Neural progenitor cell (in vitro differentiated cells): ENCODE measurements at regions not wholly inside any gene's neighbourhood (a gene's known extent, or its start where the extent isn't known, plus 50 kb on each side); places are given as distances from the start of the nearest gene placed in this dataset.

Source experiments
- DNase-seq: peaks from one replicate; pipeline ENCODE4 v3.0.0-alpha.2; 2016; ENCODE audit warnings: low spot score
- H2AFZ ChIP-seq: fragments of 200-600 bp; sonication (generic); replicated peaks from 2 replicates; pipeline ENCODE4 v1.6.1; 2016; ENCODE audit warnings: antibody characterized with exemption
- H3F3A ChIP-seq: fragments of 200-600 bp; sonication (generic); 2 replicates; pipeline ENCODE4 v1.6.1; 2016; ENCODE audit warnings: antibody characterized with exemption, low read depth
- H3K27ac ChIP-seq: fragments of 200-600 bp; sonication (generic); 2 replicates; pipeline ENCODE4 v1.5.1; 2016; ENCODE audit warnings: mild to moderate bottlenecking
- H3K27me3 ChIP-seq: fragments of 200-600 bp; sonication (generic); 2 replicates; pipeline ENCODE4 v1.6.1; 2016; ENCODE audit warnings: mild to moderate bottlenecking, moderate library complexity
- H3K36me3 ChIP-seq: fragments of 200-600 bp; sonication (generic); 2 replicates; pipeline ENCODE4 v1.5.1; 2016
- H3K4me1 ChIP-seq: fragments of 200-600 bp; sonication (generic); 2 replicates; pipeline ENCODE4 v1.6.1; 2016; ENCODE audit warnings: mixed run types
- H3K4me2 ChIP-seq: fragments of 200-600 bp; sonication (generic); 2 replicates; pipeline ENCODE4 v1.6.1; 2016
- H3K4me3 ChIP-seq: fragments of 200-600 bp; sonication (generic); 2 replicates; pipeline ENCODE4 v1.5.1; 2016
- H3K79me2 ChIP-seq: fragments of 200-600 bp; sonication (generic); 2 replicates; pipeline ENCODE4 v1.6.1; 2016; ENCODE audit warnings: low read depth
- H3K9ac ChIP-seq: fragments of 200-600 bp; sonication (generic); 2 replicates; pipeline ENCODE4 v1.6.1; 2016
- H3K9me3 ChIP-seq: fragments of 200-600 bp; sonication (generic); 2 replicates; pipeline ENCODE4 v1.5.1; 2016; ENCODE audit warnings: low read depth
- H4K20me1 ChIP-seq: fragments of 200-600 bp; sonication (generic); 2 replicates; pipeline ENCODE4 v1.6.1; 2016; ENCODE audit warnings: low read depth
- H3K27ac Mint-ChIP-seq: 3 replicates; pipeline ENCODE4 v1.8.0; 2021; ENCODE audit warnings: mixed read lengths
- H3K27me3 Mint-ChIP-seq: 2 replicates; pipeline ENCODE4 v1.8.0; 2022; ENCODE audit warnings: low read depth, mild to moderate bottlenecking, inconsistent platforms, moderate library complexity, mixed read lengths; ENCODE audit not compliant: insufficient read depth
- H3K36me3 Mint-ChIP-seq: 3 replicates; pipeline ENCODE4 v1.8.0; 2021; ENCODE audit warnings: mixed read lengths
- H3K4me1 Mint-ChIP-seq: 3 replicates; pipeline ENCODE4 v1.8.0; 2021; ENCODE audit warnings: mixed read lengths
- H3K4me3 Mint-ChIP-seq: 3 replicates; pipeline ENCODE4 v1.8.0; 2021; ENCODE audit warnings: mild to moderate bottlenecking, moderate library complexity, mixed read lengths
- H3K9me3 Mint-ChIP-seq: 3 replicates; pipeline ENCODE4 v1.8.0; 2020; ENCODE audit warnings: mixed read lengths
- CTCF ChIP-seq: fragments of 200-600 bp; sonication (generic); IDR thresholded peaks from 2 replicates; pipeline ENCODE4 v1.5.1; 2017; ENCODE audit warnings: antibody characterized with exemption, mild to moderate bottlenecking
- EZH2 ChIP-seq: fragments of 200-600 bp; sonication (generic); IDR thresholded peaks from 2 replicates; pipeline ENCODE4 v1.6.1; 2017; ENCODE audit warnings: antibody characterized with exemption, mild to moderate bottlenecking, moderate library complexity
- EZH2phosphoT487 ChIP-seq: fragments of 200-600 bp; sonication (generic); IDR thresholded peaks from 2 replicates; pipeline ENCODE4 v1.6.1; 2017; ENCODE audit warnings: antibody characterized with exemption

GRCh38 chr5:175124251-175124813 lies 319.6 kb downstream of the DRD1 start:
- Histone ChIP-seq H3K27ac (no peak overlapping the region), H3K4me3 (no peak overlapping the region)

GRCh38 chr5:175123542-175123941 lies 320.4 kb downstream of the DRD1 start:
- H3F3A ChIP-seq = no peaks in the 10 kb centered on the region
- no peak overlapping the region for H2AFZ ChIP-seq
- no peak overlapping the region for H3K27ac Mint-ChIP-seq
- H3K9me3 Mint-ChIP-seq = peaks cover 6% of the 10 kb centered on the region
- no peak overlapping the region for H3K4me3 ChIP-seq
- no peaks in the 10 kb centered on the region for H3K27me3 Mint-ChIP-seq
- H3K4me2 ChIP-seq = no peak overlapping the region
- H3K4me1 Mint-ChIP-seq = no peaks in the 10 kb centered on the region
- no peak overlapping the region for H3K4me3 Mint-ChIP-seq
- H3K27ac ChIP-seq = no peak overlapping the region
- no peak for DNase-seq
- no peaks in the 10 kb centered on the region for H3K36me3 Mint-ChIP-seq
- H4K20me1 ChIP-seq = no peaks in the 10 kb centered on the region
- H3K4me1 ChIP-seq = peaks cover 4% of the 10 kb centered on the region
- H3K27me3 ChIP-seq = no peaks in the 10 kb centered on the region
- no peaks in the 10 kb centered on the region for H3K79me2 ChIP-seq
- no peak overlapping the region for H3K9ac ChIP-seq
- H3K9me3 ChIP-seq = no peaks in the 10 kb centered on the region
- no peak for TF ChIP-seq CTCF
- TF ChIP-seq EZH2phosphoT487 = no peak
- no peak for TF ChIP-seq EZH2
- no peaks in the 10 kb centered on the region for H3K36me3 ChIP-seq

More at GRCh38 chr5:175124251-175124813, 319.6 kb downstream of the DRD1 start:
- no peaks in the 10 kb centered on the region for H3K4me1 ChIP-seq
- Mint-ChIP-seq H3K27me3 (no peaks in the 10 kb centered on the region), H3K27ac (no peak overlapping the region), H3K36me3 (no peaks in the 10 kb centered on the region), H3K4me3 (no peak overlapping the region), H3K4me1 (no peaks in the 10 kb centered on the region), H3K9me3 (peaks cover 6% of the 10 kb centered on the region)
- TF ChIP-seq EZH2phosphoT487 (no peak), EZH2 (no peak), CTCF (no peak)
- no peak overlapping the region for H2AFZ ChIP-seq
- no peaks in the 10 kb centered on the region for H4K20me1 ChIP-seq
- no peaks in the 10 kb centered on the region for H3F3A ChIP-seq
- H3K4me2 ChIP-seq = no peak overlapping the region
- no peaks in the 10 kb centered on the region for H3K79me2 ChIP-seq
- no peaks in the 10 kb centered on the region for H3K9me3 ChIP-seq
- no peaks in the 10 kb centered on the region for H3K27me3 ChIP-seq
- H3K36me3 ChIP-seq = no peaks in the 10 kb centered on the region
- no peak for DNase-seq
- no peak overlapping the region for H3K9ac ChIP-seq

GRCh38 chr5:175121457-175121856 lies 322.5 kb downstream of the DRD1 start:
- no peaks in the 10 kb centered on the region for H3K27me3 ChIP-seq
- Mint-ChIP-seq H3K27ac (no peak overlapping the region), H3K4me1 (no peaks in the 10 kb centered on the region), H3K27me3 (no peaks in the 10 kb centered on the region), H3K4me3 (no peak overlapping the region), H3K36me3 (no peaks in the 10 kb centered on the region), H3K9me3 (peaks cover 6% of the 10 kb centered on the region)
- H3K4me1 ChIP-seq = peaks cover 5% of the 10 kb centered on the region
- TF ChIP-seq EZH2 (no peak), CTCF (no peak), EZH2phosphoT487 (no peak)
- no peaks in the 10 kb centered on the region for H4K20me1 ChIP-seq
- H3K79me2 ChIP-seq = no peaks in the 10 kb centered on the region
- H3K9ac ChIP-seq = no peak overlapping the region
- no peak overlapping the region for H3K27ac ChIP-seq
- H3K9me3 ChIP-seq = no peaks in the 10 kb centered on the region
- no peaks in the 10 kb centered on the region for H3K36me3 ChIP-seq
- H2AFZ ChIP-seq = no peak overlapping the region
- H3K4me2 ChIP-seq = no peak overlapping the region
- no peak for DNase-seq
- H3K4me3 ChIP-seq = no peak overlapping the region
- no peaks in the 10 kb centered on the region for H3F3A ChIP-seq
